ENCODE measurements at regions not wholly inside any gene's neighbourhood (a gene's known extent, or its start where the extent isn't known, plus 50 kb on each side); places are given as distances from the start of the nearest gene placed in this dataset.

- H3K9ac ChIP-seq (replicated peaks; ENCODE audit: extremely low read depth, insufficient read depth, low read length): no peak overlapping the region
- H3K9me3 ChIP-seq (replicated peaks; ENCODE audit: control insufficient read depth, insufficient read depth, low read length): no peaks in the 10 kb centered on the region
- no peak overlapping the region for H3K4me3 ChIP-seq (replicated peaks in 1 of 3; ENCODE audit: insufficient read depth in 1 of 3, low read depth in 1 of 3, low read length in 3 of 3)
- TF ChIP-seq, protein P1, sequence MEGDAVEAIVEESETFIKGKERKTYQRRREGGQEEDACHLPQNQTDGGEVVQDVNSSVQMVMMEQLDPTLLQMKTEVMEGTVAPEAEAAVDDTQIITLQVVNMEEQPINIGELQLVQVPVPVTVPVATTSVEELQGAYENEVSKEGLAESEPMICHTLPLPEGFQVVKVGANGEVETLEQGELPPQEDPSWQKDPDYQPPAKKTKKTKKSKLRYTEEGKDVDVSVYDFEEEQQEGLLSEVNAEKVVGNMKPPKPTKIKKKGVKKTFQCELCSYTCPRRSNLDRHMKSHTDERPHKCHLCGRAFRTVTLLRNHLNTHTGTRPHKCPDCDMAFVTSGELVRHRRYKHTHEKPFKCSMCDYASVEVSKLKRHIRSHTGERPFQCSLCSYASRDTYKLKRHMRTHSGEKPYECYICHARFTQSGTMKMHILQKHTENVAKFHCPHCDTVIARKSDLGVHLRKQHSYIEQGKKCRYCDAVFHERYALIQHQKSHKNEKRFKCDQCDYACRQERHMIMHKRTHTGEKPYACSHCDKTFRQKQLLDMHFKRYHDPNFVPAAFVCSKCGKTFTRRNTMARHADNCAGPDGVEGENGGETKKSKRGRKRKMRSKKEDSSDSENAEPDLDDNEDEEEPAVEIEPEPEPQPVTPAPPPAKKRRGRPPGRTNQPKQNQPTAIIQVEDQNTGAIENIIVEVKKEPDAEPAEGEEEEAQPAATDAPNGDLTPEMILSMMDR (IDR thresholded peaks at IDR 0.05; ENCODE audit: extremely low read depth in 1 of 2, insufficient read depth in 1 of 2, low read depth in 1 of 2, low read length in 2 of 2): no peak
- TF ChIP-seq POLR2AphosphoS5 (IDR thresholded peaks at IDR 0.05; ENCODE audit: insufficient read depth, low read depth, low read length): no peak
- no peak for TF ChIP-seq POLR2A (IDR thresholded peaks at IDR 0.05; ENCODE audit: low read depth, low read length)
- TF ChIP-seq GATA2 (IDR thresholded peaks at IDR 0.05; ENCODE audit: insufficient read depth, insufficient read length, low read depth, low read length): no peak
- TF ChIP-seq JUN (IDR thresholded peaks at IDR 0.05; ENCODE audit: borderline replicate concordance, insufficient read depth, insufficient read length, low read depth): no peak
- no peak for TF ChIP-seq EZH2 (IDR thresholded peaks at IDR 0.05; ENCODE audit: borderline replicate concordance, low read depth, low read length, severe bottlenecking)
- TF ChIP-seq FOS (IDR thresholded peaks at IDR 0.05; ENCODE audit: borderline replicate concordance, insufficient read depth, low read length): no peak
- H3K4me2 ChIP-seq (ENCODE audit: insufficient read depth, low read length): no peak overlapping the region
- no peaks in the 10 kb centered on the region for H3K36me3 ChIP-seq (ENCODE audit: control insufficient read depth in 2 of 2, extremely low read depth in 1 of 2, insufficient read depth in 2 of 2, low read length in 2 of 2)
- POLR2A ChIA-PET: no interaction called here
- dilution Hi-C loops (cut with MboI; ENCODE audit: extremely low pct_ligation_motif_present, low sequenced_read_pairs) (no loop called here), intact Hi-C loops (cut with micrococcal nuclease) (no loop called here)
- no peak overlapping the region for H3K27ac ChIP-seq (ENCODE audit: insufficient read depth, low read depth, low read length)
- no peaks in the 10 kb centered on the region for H3K27me3 ChIP-seq (ENCODE audit: control insufficient read depth in 2 of 2, insufficient read depth in 2 of 2, low read length in 2 of 2)
- H4K20me1 ChIP-seq (replicated peaks; ENCODE audit: control insufficient read depth, extremely low read depth, insufficient read depth, low read length): no peaks in the 10 kb centered on the region
- no peak overlapping the region for H2AFZ ChIP-seq (ENCODE audit: low read depth, low read length)
- H3K4me1 ChIP-seq (ENCODE audit: control insufficient read depth, extremely low read depth, insufficient read depth, low read length): no peaks in the 10 kb centered on the region
- no peaks in the 10 kb centered on the region for H3K79me2 ChIP-seq (ENCODE audit: control insufficient read depth, insufficient read depth, low read length)
- BruUV-seq (replicated peaks): no TSS peak
- CTCF ChIA-PET: no interaction called here
- no peak for FAIRE-seq
- no peaks in the 10 kb centered on the region for H3K9me1 ChIP-seq (replicated peaks; ENCODE audit: control insufficient read depth, extremely low read depth, insufficient read depth, low read length)
- DNase-seq (ENCODE audit: low read depth, low spot score): no peak
Observed at GRCh38 chrY:8687154-8687553, 650.1 kb upstream of the TSPY4 start.

Measured in endothelial cell of umbilical vein (primary cell).